ENCODE measurements at regions not wholly inside any gene's neighbourhood (a gene's known extent, or its start where the extent isn't known, plus 50 kb on each side); places are given as distances from the start of the nearest gene placed in this dataset.

GRCh38 chr2:59921743-59922142, 631.7 kb downstream of the BCL11A start:
- H3K4me1 ChIP-seq (ENCODE audit: insufficient read depth), result no peaks in the 10 kb centered on the region
- DNase-seq, result no peak
- no peak overlapping the region for H3K4me3 ChIP-seq
- H3K36me3 ChIP-seq, result no peaks in the 10 kb centered on the region
- intact Hi-C loops (cut with DNase I), result no loop called here
- H3K27me3 ChIP-seq, result no peaks in the 10 kb centered on the region
- no peaks in the 10 kb centered on the region for H3K9me3 ChIP-seq
- H3K27ac ChIP-seq, result no peak overlapping the region
- 81 to 84% (median 81%) methylated on average over 4 of the region's 4 CpGs for WGBS, 3 donors
- TF ChIP-seq CTCF (IDR thresholded peaks at IDR 0.05), result no peak
- no peak for TF ChIP-seq POLR2A (IDR thresholded peaks at IDR 0.05)
- TF ChIP-seq EP300 (IDR thresholded peaks at IDR 0.05), result no peak

- H3K27ac ChIP-seq, result no peak overlapping the region
- WGBS, 3 donors, result 61 to 66% (median 66%) methylated on average over 4 of the region's 4 CpGs
- no peaks in the 10 kb centered on the region for H3K9me3 ChIP-seq
- no peaks in the 10 kb centered on the region for H3K27me3 ChIP-seq
- TF ChIP-seq CTCF (IDR thresholded peaks at IDR 0.05) (no peak), EP300 (IDR thresholded peaks at IDR 0.05) (no peak), POLR2A (IDR thresholded peaks at IDR 0.05) (no peak)
- intact Hi-C loops (cut with DNase I), result no loop called here
- no peaks in the 10 kb centered on the region for H3K36me3 ChIP-seq
- no peak overlapping the region for H3K4me3 ChIP-seq
- no peak for DNase-seq
- no peaks in the 10 kb centered on the region for H3K4me1 ChIP-seq (ENCODE audit: insufficient read depth)
Observed at GRCh38 chr2:59920961-59921360, 632.5 kb downstream of the BCL11A start.

- Histone ChIP-seq H3K4me3 (no peak overlapping the region), H3K27me3 (no peaks in the 10 kb centered on the region), H3K36me3 (no peaks in the 10 kb centered on the region), H3K9me3 (no peaks in the 10 kb centered on the region), H3K4me1 (ENCODE audit: insufficient read depth) (no peaks in the 10 kb centered on the region), H3K27ac (no peak overlapping the region)
- intact Hi-C loops (cut with DNase I), result no loop called here
- DNase-seq, result no peak
- TF ChIP-seq POLR2A (IDR thresholded peaks at IDR 0.05) (no peak), CTCF (IDR thresholded peaks at IDR 0.05) (no peak), EP300 (IDR thresholded peaks at IDR 0.05) (no peak)
- 43 to 55% (median 53%) methylated on average over 4 of the region's 4 CpGs for WGBS, 3 donors
Observed at GRCh38 chr2:59920307-59920706, 633.1 kb downstream of the BCL11A start.

GRCh38 chr2:59919579-59919978, 633.9 kb downstream of the BCL11A start:
- H3K4me1 ChIP-seq (ENCODE audit: insufficient read depth), result no peaks in the 10 kb centered on the region
- no peak for TF ChIP-seq POLR2A (IDR thresholded peaks at IDR 0.05)
- no peak for TF ChIP-seq EP300 (IDR thresholded peaks at IDR 0.05)
- no peak for TF ChIP-seq CTCF (IDR thresholded peaks at IDR 0.05)
- H3K27ac ChIP-seq, result no peak overlapping the region
- H3K4me3 ChIP-seq, result no peak overlapping the region
- no peaks in the 10 kb centered on the region for H3K27me3 ChIP-seq
- no peaks in the 10 kb centered on the region for H3K36me3 ChIP-seq
- no peak for DNase-seq
- no peaks in the 10 kb centered on the region for H3K9me3 ChIP-seq
- 83 to 86% (median 86%) methylated on average over 1 of the region's 1 CpG for WGBS, 3 donors
- intact Hi-C loops (cut with DNase I), result no loop called here

GRCh38 chr2:59912042-59912441, 641.4 kb downstream of the BCL11A start:
- 0 to 70% (median 67%) methylated on average over 1 of the region's 1 CpG for WGBS, 3 donors
- intact Hi-C loops (cut with DNase I), result no loop called here
- Histone ChIP-seq H3K9me3 (no peaks in the 10 kb centered on the region), H3K27me3 (no peaks in the 10 kb centered on the region), H3K36me3 (no peaks in the 10 kb centered on the region), H3K4me3 (no peak overlapping the region), H3K27ac (no peak overlapping the region), H3K4me1 (ENCODE audit: insufficient read depth) (no peaks in the 10 kb centered on the region)
- TF ChIP-seq CTCF (IDR thresholded peaks at IDR 0.05), result no peak
- TF ChIP-seq POLR2A (IDR thresholded peaks at IDR 0.05), result no peak
- TF ChIP-seq EP300 (IDR thresholded peaks at IDR 0.05), result no peak
- DNase-seq, result no peak
